Mesendoderm (in vitro differentiated cells): ENCODE measurements at regions not wholly inside any gene's neighbourhood (a gene's known extent, or its start where the extent isn't known, plus 50 kb on each side); places are given as distances from the start of the nearest gene placed in this dataset.

ENCODE experiments used
- DNase-seq: peaks from one replicate; pipeline ENCODE4 v3.0.0; 2013
- H2AK5ac ChIP-seq: 2 replicates; pipeline ENCODE4 v1.6.1; 2013; ENCODE audit warnings: low read length, inconsistent platforms
- H2BK120ac ChIP-seq: 2 replicates; pipeline ENCODE4 v1.6.1; 2013; ENCODE audit warnings: low read depth, mild to moderate bottlenecking, low read length, moderate library complexity, mixed read lengths
- H2BK15ac ChIP-seq: replicated peaks from 2 replicates; pipeline ENCODE4 v1.6.1; 2013; ENCODE audit warnings: low read depth, mild to moderate bottlenecking, moderate library complexity
- H2BK5ac ChIP-seq: 2 replicates; pipeline ENCODE4 v1.6.1; 2013; ENCODE audit warnings: low read length, inconsistent platforms
- H3K18ac ChIP-seq: 2 replicates; pipeline ENCODE4 v1.6.1; 2013; ENCODE audit warnings: mild to moderate bottlenecking, low read length, mixed read lengths
- H3K23ac ChIP-seq: one replicate; pipeline ENCODE4 v1.6.1; 2013; ENCODE audit warnings: low read length
- H3K27ac ChIP-seq: 2 replicates; pipeline ENCODE4 v1.5.1; 2013; ENCODE audit warnings: low read depth, mild to moderate bottlenecking, inconsistent platforms, low read length, moderate library complexity
- H3K27me3 ChIP-seq: 2 replicates; pipeline ENCODE4 v1.6.1; 2013; ENCODE audit warnings: low read length, control low read depth, mild to moderate bottlenecking, inconsistent platforms; ENCODE audit not compliant: insufficient read depth, poor library complexity
- H3K36me3 ChIP-seq: 2 replicates; pipeline ENCODE4 v1.6.1; 2013; ENCODE audit warnings: low read length, inconsistent platforms; ENCODE audit not compliant: control insufficient read depth, insufficient read depth
- H3K4ac ChIP-seq: one replicate; pipeline ENCODE4 v1.6.1; 2013; ENCODE audit warnings: low read depth, mild to moderate bottlenecking, low read length, moderate library complexity
- H3K4me1 ChIP-seq: 2 replicates; pipeline ENCODE4 v1.6.1; 2013; ENCODE audit warnings: low read depth, low read length, inconsistent platforms; ENCODE audit not compliant: control insufficient read depth
- H3K4me2 ChIP-seq: 2 replicates; pipeline ENCODE4 v1.6.1; 2013; ENCODE audit warnings: low read length
- H3K4me3 ChIP-seq: 2 replicates; pipeline ENCODE4 v1.5.1; 2013; ENCODE audit warnings: mild to moderate bottlenecking, low read length
- H3K56ac ChIP-seq: one replicate; pipeline ENCODE4 v1.6.1; 2013; ENCODE audit warnings: low read length
- H3K79me1 ChIP-seq: 2 replicates; pipeline ENCODE4 v1.6.1; 2013; ENCODE audit warnings: low read length, inconsistent platforms
- H3K79me2 ChIP-seq: 2 replicates; pipeline ENCODE4 v1.6.1; 2013; ENCODE audit warnings: mild to moderate bottlenecking, low read length; ENCODE audit not compliant: control insufficient read depth, insufficient read depth
- H3K9ac ChIP-seq: 2 replicates; pipeline ENCODE4 v1.6.1; 2013; ENCODE audit warnings: low read length, inconsistent platforms
- H4K5ac ChIP-seq: one replicate; pipeline ENCODE4 v1.6.1; 2013; ENCODE audit warnings: low read length
- H4K8ac ChIP-seq: one replicate; pipeline ENCODE4 v1.6.1; 2013; ENCODE audit warnings: low read depth, mild to moderate bottlenecking, control low read depth, low read length, moderate library complexity
- WGBS: extraction: QIAGEN DNeasy Blood & Tissue Kit; methylation state at CpG from one replicate; pipeline ENCODE4 v1.1.7; 2013; ENCODE audit warnings: low lambda C conversion rate, missing lambda C conversion rate; ENCODE audit not compliant: insufficient coverage; ENCODE audit errors: extremely low coverage; 5-methylcytosine and 5-hydroxymethylcytosine counted together

GRCh38 chr3:59189526-59189925 lies 139.7 kb upstream of the CFAP20DC start:
- no peak overlapping the region for H2AK5ac ChIP-seq
- H3K9ac ChIP-seq, result no peak overlapping the region
- H2BK120ac ChIP-seq, result no peak overlapping the region
- H3K36me3 ChIP-seq, result no peaks in the 10 kb centered on the region
- WGBS, result no CpG with 5 or more reads among the region's 4 CpGs
- H3K18ac ChIP-seq, result no peak overlapping the region
- H3K56ac ChIP-seq, result no peak overlapping the region
- H3K79me1 ChIP-seq, result no peaks in the 10 kb centered on the region
- H3K4me3 ChIP-seq, result no peak overlapping the region
- H3K4me2 ChIP-seq, result no peak overlapping the region
- H3K79me2 ChIP-seq, result no peaks in the 10 kb centered on the region
- H3K27me3 ChIP-seq, result no peaks in the 10 kb centered on the region
- H3K23ac ChIP-seq, result no peak overlapping the region
- H2BK5ac ChIP-seq, result no peak overlapping the region
- H4K5ac ChIP-seq, result no peak overlapping the region
- H4K8ac ChIP-seq, result no peak overlapping the region
- H3K4me1 ChIP-seq, result no peaks in the 10 kb centered on the region
- no peak overlapping the region for H3K4ac ChIP-seq
- H3K27ac ChIP-seq, result no peak overlapping the region
- DNase-seq, result peak; percentile 63
- no peak overlapping the region for H2BK15ac ChIP-seq

GRCh38 chr3:59186725-59187124 lies 136.9 kb upstream of the CFAP20DC start:
- no peak overlapping the region for H2BK5ac ChIP-seq
- DNase-seq, result no peak
- H4K8ac ChIP-seq, result no peak overlapping the region
- WGBS, result no CpG with 5 or more reads among the region's 1 CpG
- no peaks in the 10 kb centered on the region for H3K4me1 ChIP-seq
- no peak overlapping the region for H2BK120ac ChIP-seq
- no peak overlapping the region for H3K4me3 ChIP-seq
- H3K79me1 ChIP-seq, result no peaks in the 10 kb centered on the region
- H3K18ac ChIP-seq, result no peak overlapping the region
- H2AK5ac ChIP-seq, result no peak overlapping the region
- H3K56ac ChIP-seq, result no peak overlapping the region
- no peak overlapping the region for H4K5ac ChIP-seq
- H3K79me2 ChIP-seq, result no peaks in the 10 kb centered on the region
- no peak overlapping the region for H3K9ac ChIP-seq
- H2BK15ac ChIP-seq, result no peak overlapping the region
- no peak overlapping the region for H3K23ac ChIP-seq
- H3K36me3 ChIP-seq, result no peaks in the 10 kb centered on the region
- no peak overlapping the region for H3K4ac ChIP-seq
- H3K27me3 ChIP-seq, result no peaks in the 10 kb centered on the region
- no peak overlapping the region for H3K27ac ChIP-seq
- no peak overlapping the region for H3K4me2 ChIP-seq

- no peak overlapping the region for H2AK5ac ChIP-seq
- peak; percentile 10 for DNase-seq
- H3K9ac ChIP-seq, result no peak overlapping the region
- no peaks in the 10 kb centered on the region for H3K4me1 ChIP-seq
- no peak overlapping the region for H3K4me3 ChIP-seq
- H2BK15ac ChIP-seq, result no peak overlapping the region
- no peak overlapping the region for H2BK5ac ChIP-seq
- no peak overlapping the region for H3K27ac ChIP-seq
- no peak overlapping the region for H2BK120ac ChIP-seq
- H3K27me3 ChIP-seq, result no peaks in the 10 kb centered on the region
- 100% methylated on average over 1 of the region's 3 CpGs for WGBS
- no peak overlapping the region for H3K23ac ChIP-seq
- no peak overlapping the region for H4K8ac ChIP-seq
- no peak overlapping the region for H3K18ac ChIP-seq
- no peaks in the 10 kb centered on the region for H3K79me2 ChIP-seq
- H3K56ac ChIP-seq, result no peak overlapping the region
- no peaks in the 10 kb centered on the region for H3K36me3 ChIP-seq
- no peak overlapping the region for H3K4ac ChIP-seq
- H4K5ac ChIP-seq, result no peak overlapping the region
- H3K79me1 ChIP-seq, result no peaks in the 10 kb centered on the region
- no peak overlapping the region for H3K4me2 ChIP-seq
These were observed 136.0 kb upstream of the CFAP20DC start for GRCh38 chr3:59185591-59186369.

GRCh38 chr3:59180006-59180405 lies 130.2 kb upstream of the CFAP20DC start:
- no peaks in the 10 kb centered on the region for H3K36me3 ChIP-seq
- WGBS, result no CpG with 5 or more reads among the region's 3 CpGs
- H3K4me2 ChIP-seq, result no peak overlapping the region
- H3K4ac ChIP-seq, result no peak overlapping the region
- H3K27ac ChIP-seq, result no peak overlapping the region
- H3K23ac ChIP-seq, result no peak overlapping the region
- no peak overlapping the region for H3K56ac ChIP-seq
- H3K4me1 ChIP-seq, result no peaks in the 10 kb centered on the region
- H3K79me1 ChIP-seq, result no peaks in the 10 kb centered on the region
- H2BK15ac ChIP-seq, result no peak overlapping the region
- no peak overlapping the region for H3K18ac ChIP-seq
- DNase-seq, result peak; percentile 69
- no peaks in the 10 kb centered on the region for H3K27me3 ChIP-seq
- no peak overlapping the region for H2BK120ac ChIP-seq
- no peak overlapping the region for H4K5ac ChIP-seq
- H2AK5ac ChIP-seq, result no peak overlapping the region
- H3K79me2 ChIP-seq, result no peaks in the 10 kb centered on the region
- no peak overlapping the region for H4K8ac ChIP-seq
- H3K9ac ChIP-seq, result no peak overlapping the region
- H2BK5ac ChIP-seq, result no peak overlapping the region
- no peak overlapping the region for H3K4me3 ChIP-seq

- Histone ChIP-seq H2BK5ac (no peak overlapping the region), H3K4me2 (no peak overlapping the region), H3K56ac (no peak overlapping the region), H3K27me3 (no peaks in the 10 kb centered on the region), H3K18ac (no peak overlapping the region), H3K4ac (no peak overlapping the region), H2BK120ac (no peak overlapping the region), H3K79me2 (no peaks in the 10 kb centered on the region), H3K4me1 (no peaks in the 10 kb centered on the region), H3K9ac (no peak overlapping the region), H3K27ac (no peak overlapping the region), H3K4me3 (no peak overlapping the region), H3K79me1 (no peaks in the 10 kb centered on the region), H2AK5ac (no peak overlapping the region), H3K36me3 (no peaks in the 10 kb centered on the region), H3K23ac (no peak overlapping the region), H2BK15ac (no peak overlapping the region), H4K8ac (no peak overlapping the region), H4K5ac (no peak overlapping the region)
- no peak for DNase-seq
These were observed 128.9 kb upstream of the CFAP20DC start for GRCh38 chr3:59178698-59179097.

- WGBS, result no CpG with 5 or more reads among the region's 1 CpG
These were observed 121.7 kb upstream of the CFAP20DC start for GRCh38 chr3:59171491-59171890.

More at GRCh38 chr3:59171491-59171890, 121.7 kb upstream of the CFAP20DC start:
- Histone ChIP-seq H4K8ac (no peak overlapping the region), H3K4me3 (no peak overlapping the region), H4K5ac (no peak overlapping the region), H3K9ac (no peak overlapping the region), H3K56ac (no peak overlapping the region), H3K36me3 (no peaks in the 10 kb centered on the region), H2BK120ac (no peak overlapping the region), H3K4me1 (no peaks in the 10 kb centered on the region), H3K4me2 (no peak overlapping the region), H2AK5ac (no peak overlapping the region), H3K23ac (no peak overlapping the region), H3K27me3 (no peaks in the 10 kb centered on the region), H3K27ac (no peak overlapping the region), H3K79me2 (no peaks in the 10 kb centered on the region), H3K4ac (no peak overlapping the region), H3K79me1 (no peaks in the 10 kb centered on the region), H2BK5ac (no peak overlapping the region), H2BK15ac (no peak overlapping the region), H3K18ac (no peak overlapping the region)
- DNase-seq, result no peak
